ENCODE measurements at regions not wholly inside any gene's neighbourhood (a gene's known extent, or its start where the extent isn't known, plus 50 kb on each side); places are given as distances from the start of the nearest gene placed in this dataset.

- DNase-seq (ENCODE audit: low read depth) = no peak
Measured at GRCh38 chr18:75660932-75661331, 233.4 kb upstream of the SMIM21 start.

- no peak for DNase-seq (ENCODE audit: low read depth)
Measured at GRCh38 chr18:75659535-75660023, 232.1 kb upstream of the SMIM21 start.

- no peak for DNase-seq (ENCODE audit: low read depth)
Measured at GRCh38 chr18:75658330-75658729, 230.8 kb upstream of the SMIM21 start.

- DNase-seq (ENCODE audit: low read depth) = no peak
Measured at GRCh38 chr18:75656563-75657247, 229.2 kb upstream of the SMIM21 start.

- no peak for DNase-seq (ENCODE audit: low read depth)
Measured at GRCh38 chr18:75656035-75656434, 228.5 kb upstream of the SMIM21 start.

- no peak for DNase-seq (ENCODE audit: low read depth)
Measured at GRCh38 chr18:75654851-75655751, 227.6 kb upstream of the SMIM21 start.

GRCh38 chr18:75654386-75654785 lies 226.9 kb upstream of the SMIM21 start:
- no peak for DNase-seq (ENCODE audit: low read depth)

- no peak for DNase-seq (ENCODE audit: low read depth)
Measured at GRCh38 chr18:75652528-75652927, 225.0 kb upstream of the SMIM21 start.

- no peak for DNase-seq (ENCODE audit: low read depth)
Measured at GRCh38 chr18:75644871-75645270, 217.4 kb upstream of the SMIM21 start.

GRCh38 chr18:75643083-75643482 lies 215.6 kb upstream of the SMIM21 start:
- DNase-seq (ENCODE audit: low read depth) = no peak

GRCh38 chr18:75639472-75639831 lies 211.9 kb upstream of the SMIM21 start:
- no peak for DNase-seq (ENCODE audit: low read depth)

- peak; percentile 16 for DNase-seq (ENCODE audit: low read depth)
Measured at GRCh38 chr18:75638776-75639471, 211.4 kb upstream of the SMIM21 start.

GRCh38 chr18:75638223-75638775 lies 210.8 kb upstream of the SMIM21 start:
- peak; percentile 17 for DNase-seq (ENCODE audit: low read depth)

- DNase-seq (ENCODE audit: low read depth) = no peak
Measured at GRCh38 chr18:75635096-75635495, 207.6 kb upstream of the SMIM21 start.

- DNase-seq (ENCODE audit: low read depth) = no peak
Measured at GRCh38 chr18:75625966-75626365, 198.5 kb upstream of the SMIM21 start.

GRCh38 chr18:75624869-75625268 lies 197.4 kb upstream of the SMIM21 start:
- no peak for DNase-seq (ENCODE audit: low read depth)

GRCh38 chr18:75621818-75622217 lies 194.3 kb upstream of the SMIM21 start:
- no peak for DNase-seq (ENCODE audit: low read depth)

- DNase-seq (ENCODE audit: low read depth) = no peak
Measured at GRCh38 chr18:75618146-75618545, 190.6 kb upstream of the SMIM21 start.

GRCh38 chr18:75612456-75612855 lies 185.0 kb upstream of the SMIM21 start:
- DNase-seq (ENCODE audit: low read depth) = no peak

GRCh38 chr18:75607701-75608100 lies 180.2 kb upstream of the SMIM21 start:
- DNase-seq (ENCODE audit: low read depth) = no peak

- no peak for DNase-seq (ENCODE audit: low read depth)
Measured at GRCh38 chr18:75592527-75592926, 165.0 kb upstream of the SMIM21 start.

- DNase-seq (ENCODE audit: low read depth) = no peak
Measured at GRCh38 chr18:75588412-75588811, 160.9 kb upstream of the SMIM21 start.

Data from fibroblast of gingiva (primary cell).